ENCODE measurements at regions not wholly inside any gene's neighbourhood (a gene's known extent, or its start where the extent isn't known, plus 50 kb on each side); places are given as distances from the start of the nearest gene placed in this dataset.
A peak's percentile ranks its signal among the peaks of the same experiment; 100 is the strongest.

- no peak for DNase-seq (ENCODE audit: low read depth)
- Histone ChIP-seq H3K36me3 (ENCODE audit: control insufficient read depth, insufficient read depth, low read length) (no peaks in the 10 kb centered on the region), H3K27me3 (ENCODE audit: control insufficient read depth, insufficient read depth, low read length) (no peaks in the 10 kb centered on the region), H3K4me3 (ENCODE audit: low read depth, low read length) (no peak overlapping the region)
- ChIA-PET CTCF (interaction anchor here (0.6 to 10.8 kb wide), 14 partner anchors 11 to 406 kb away, joined by 3 to 178 read pairs (median 4); partner anchors contain the start of gene BHLHE40), POLR2A (no interaction called here)
- no peak for TF ChIP-seq CTCF (IDR thresholded peaks at IDR 0.05; ENCODE audit: insufficient read depth, low read depth, low read length)
Measured at GRCh38 chr3:5057272-5057671, 64.8 kb upstream of the ARL8B start.

DNA sequence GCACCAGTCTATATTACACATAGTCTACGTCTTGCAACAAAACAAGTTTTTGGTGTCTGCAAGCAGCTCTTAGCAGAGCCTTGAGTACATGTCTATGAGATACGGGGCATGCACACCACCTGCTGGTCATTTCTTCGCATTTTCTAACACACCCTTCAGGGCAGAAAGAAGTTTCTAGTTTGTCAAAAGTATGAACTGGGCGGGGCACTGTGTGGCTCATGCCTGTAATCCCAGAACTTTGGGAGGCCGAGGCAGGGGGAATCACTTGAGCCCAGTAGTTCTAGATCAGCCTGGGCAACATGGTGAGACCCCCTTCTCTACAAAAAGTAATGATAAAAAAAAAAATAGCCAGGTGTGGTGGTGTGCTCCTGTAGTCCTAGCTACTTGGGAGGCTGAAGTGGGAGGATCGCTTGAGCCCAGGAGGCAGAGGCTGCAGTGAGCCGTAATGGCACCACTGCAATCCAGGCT, 64.2 kb upstream of the ARL8B start:
- peak; percentile 73 for TF ChIP-seq CTCF (IDR thresholded peaks at IDR 0.05; ENCODE audit: insufficient read depth, low read depth, low read length)
- ChIA-PET CTCF (interaction anchor here (0.6 to 10.8 kb wide), 20 partner anchors 11 to 406 kb away, joined by 3 to 178 read pairs (median 4); partner anchors contain the start of gene BHLHE40), POLR2A (no interaction called here)
- peak; percentile 68 for DNase-seq (ENCODE audit: low read depth)
- Histone ChIP-seq H3K4me3 (ENCODE audit: low read depth, low read length) (no peak overlapping the region), H3K36me3 (ENCODE audit: control insufficient read depth, insufficient read depth, low read length) (no peaks in the 10 kb centered on the region), H3K27me3 (ENCODE audit: control insufficient read depth, insufficient read depth, low read length) (no peaks in the 10 kb centered on the region)

GRCh38 chr3:5058471-5058951, 63.6 kb upstream of the ARL8B start:
- no peak overlapping the region for H3K4me3 ChIP-seq (ENCODE audit: low read depth, low read length)
- peak; percentile 90 for DNase-seq (ENCODE audit: low read depth)
- ChIA-PET CTCF (interaction anchor here (0.6 to 10.8 kb wide), 17 partner anchors 16 to 407 kb away, joined by 3 to 178 read pairs (median 4); partner anchors contain the start of gene BHLHE40), POLR2A (no interaction called here)
- TF ChIP-seq CTCF (IDR thresholded peaks at IDR 0.05; ENCODE audit: insufficient read depth, low read depth, low read length), result no peak
- no peaks in the 10 kb centered on the region for H3K27me3 ChIP-seq (ENCODE audit: control insufficient read depth, insufficient read depth, low read length)
- H3K36me3 ChIP-seq (ENCODE audit: control insufficient read depth, insufficient read depth, low read length), result no peaks in the 10 kb centered on the region

DNA sequence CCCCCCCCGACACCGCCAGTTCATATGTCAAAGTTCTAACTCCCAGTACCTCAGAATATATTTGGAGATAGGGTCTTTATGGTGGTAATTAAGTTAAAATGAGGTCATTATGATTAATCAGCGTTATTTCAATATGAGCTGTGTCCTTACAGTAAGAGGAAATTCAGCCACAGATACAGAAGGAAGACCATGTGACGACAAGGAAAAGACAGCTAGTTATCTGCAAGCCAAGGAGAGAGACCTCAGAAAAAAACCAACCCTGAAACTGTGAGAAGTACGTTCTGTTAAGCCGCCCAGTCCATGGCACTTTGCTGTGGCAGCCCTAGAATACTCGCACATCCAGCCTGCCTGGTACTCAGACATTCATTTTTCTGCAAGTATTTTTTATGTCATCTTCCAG, 62.3 kb upstream of the ARL8B start:
- ChIA-PET CTCF (interaction anchor here (0.7 to 10.8 kb wide), 5 partner anchors 34 to 403 kb away, joined by 3 to 178 read pairs (median 5); partner anchors contain the start of gene BHLHE40), POLR2A (no interaction called here)
- TF ChIP-seq CTCF (IDR thresholded peaks at IDR 0.05; ENCODE audit: insufficient read depth, low read depth, low read length), result no peak

DNA sequence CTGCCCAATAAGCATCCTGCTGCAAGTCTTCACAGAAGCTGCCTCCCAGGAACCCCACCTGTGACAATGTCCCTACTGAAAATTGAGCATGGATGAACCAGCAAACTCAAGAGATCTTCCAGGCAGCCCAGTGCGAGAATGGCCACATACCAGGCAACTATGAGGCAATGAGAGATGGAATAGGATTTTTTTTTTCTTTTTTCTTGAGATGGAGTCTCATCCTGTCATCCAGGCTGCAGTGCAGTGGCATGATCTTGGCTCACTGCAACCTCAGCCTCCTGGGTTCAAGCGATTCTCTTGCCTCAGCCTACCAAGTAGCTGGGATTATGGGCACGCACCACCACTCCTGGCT, 60.9 kb upstream of the ARL8B start:
- ChIA-PET POLR2A (no interaction called here), CTCF (interaction anchor here (10.8 kb wide), 1 partner anchor 347 kb away, joined by 178 read pairs; no protein-coding TSS in a partner anchor)
- no peaks in the 10 kb centered on the region for H3K36me3 ChIP-seq (ENCODE audit: control insufficient read depth, insufficient read depth, low read length)
- peaks cover 3% of the 10 kb centered on the region; the same call in 1 of the 2 replicates for H3K27me3 ChIP-seq (ENCODE audit: control insufficient read depth, insufficient read depth, low read length)
- DNase-seq (ENCODE audit: low read depth), result no peak
- TF ChIP-seq CTCF (IDR thresholded peaks at IDR 0.05; ENCODE audit: insufficient read depth, low read depth, low read length), result no peak
- no peak overlapping the region for H3K4me3 ChIP-seq (ENCODE audit: low read depth, low read length)

More for the DNA sequence above, 62.3 kb upstream of the ARL8B start:
- H3K36me3 ChIP-seq (ENCODE audit: control insufficient read depth, insufficient read depth, low read length), result no peaks in the 10 kb centered on the region
- H3K4me3 ChIP-seq (ENCODE audit: low read depth, low read length), result no peak overlapping the region
- DNase-seq (ENCODE audit: low read depth), result no peak
- no peaks in the 10 kb centered on the region; the same call in 1 of the 2 replicates for H3K27me3 ChIP-seq (ENCODE audit: control insufficient read depth, insufficient read depth, low read length)
